ENCODE measurements at regions not wholly inside any gene's neighbourhood (a gene's known extent, or its start where the extent isn't known, plus 50 kb on each side); places are given as distances from the start of the nearest gene placed in this dataset.

DNA sequence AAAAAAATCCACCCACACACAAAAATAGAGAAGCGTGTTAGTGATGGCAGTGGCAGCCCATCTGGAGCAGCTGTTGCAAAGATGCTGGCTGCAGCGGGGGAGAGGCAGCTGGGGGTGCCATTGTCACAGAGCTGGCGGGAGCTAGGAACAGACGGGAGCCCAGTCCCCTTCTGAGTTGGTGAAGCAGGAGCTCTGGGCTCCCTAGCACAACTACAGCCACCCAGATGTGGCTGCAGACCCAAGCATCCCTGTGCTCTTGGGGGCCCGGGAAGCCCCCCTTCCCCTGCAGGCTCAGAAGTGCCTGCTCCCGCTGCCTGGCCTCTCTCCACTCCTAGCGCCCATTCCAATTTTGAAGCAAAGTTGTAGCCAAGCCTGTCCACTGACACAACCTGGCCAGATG, 366.6 kb upstream of the MC4R start:
- H3K56ac ChIP-seq (ENCODE audit: insufficient read length, low read depth, low read length): no peak overlapping the region
- no peak overlapping the region for H3T11ph ChIP-seq (ENCODE audit: low read length)
- Mint-ChIP-seq H3K4me3 (no peak overlapping the region), H3K4me1 (no peaks in the 10 kb centered on the region), H3K9me3 (no peaks in the 10 kb centered on the region), H3K27me3 (ENCODE audit: low read depth) (no peaks in the 10 kb centered on the region; the same call in 1 of the 2 replicates), H3K27ac (peak overlapping the region in 2 of 3 experiments; percentile 49 to 55; a peak in 2 of 7 replicates), H3K36me3 (ENCODE audit: insufficient read depth in 1 of 3, low read depth in 3 of 3) (no peaks in the 10 kb centered on the region)
- WGBS (ENCODE audit: extremely low coverage, insufficient read length, low lambda C conversion rate): no CpG with 5 or more reads among the region's 7 CpGs
- H2AFZ ChIP-seq (ENCODE audit: low read length): no peak overlapping the region
- no peak overlapping the region for H3K27ac ChIP-seq (ENCODE audit: insufficient read length, low read depth, low read length)
- no peak overlapping the region for H3K4ac ChIP-seq (ENCODE audit: low read depth, low read length)
- H3K79me1 ChIP-seq (ENCODE audit: insufficient read depth, low read depth, low read length, poor library complexity, severe bottlenecking): no peaks in the 10 kb centered on the region
- no peak overlapping the region for H3K4me2 ChIP-seq (ENCODE audit: insufficient read depth, insufficient read length, low read length)
- no peak overlapping the region for H2BK20ac ChIP-seq (ENCODE audit: low read depth, low read length, poor library complexity, severe bottlenecking)
- H2BK15ac ChIP-seq (ENCODE audit: low read depth, low read length): no peak overlapping the region
- DNase-seq: no peak
- H3K9me3 ChIP-seq (ENCODE audit: control insufficient read depth, low read depth, low read length): no peaks in the 10 kb centered on the region
- H2BK120ac ChIP-seq (ENCODE audit: low read depth, low read length, poor library complexity, severe bottlenecking): no peak overlapping the region
- H3K23ac ChIP-seq (ENCODE audit: insufficient read length, low read depth, low read length): no peak overlapping the region
- H3K14ac ChIP-seq (ENCODE audit: insufficient read depth, low read length): no peak overlapping the region
- H3K27me3 ChIP-seq (ENCODE audit: insufficient read depth, low read length): no peaks in the 10 kb centered on the region
- H4K5ac ChIP-seq (ENCODE audit: insufficient read length, low read depth, low read length): no peak overlapping the region
- H3K9ac ChIP-seq (ENCODE audit: extremely low read depth, insufficient read length, low read length): no peak overlapping the region
- TF ChIP-seq, protein P1, sequence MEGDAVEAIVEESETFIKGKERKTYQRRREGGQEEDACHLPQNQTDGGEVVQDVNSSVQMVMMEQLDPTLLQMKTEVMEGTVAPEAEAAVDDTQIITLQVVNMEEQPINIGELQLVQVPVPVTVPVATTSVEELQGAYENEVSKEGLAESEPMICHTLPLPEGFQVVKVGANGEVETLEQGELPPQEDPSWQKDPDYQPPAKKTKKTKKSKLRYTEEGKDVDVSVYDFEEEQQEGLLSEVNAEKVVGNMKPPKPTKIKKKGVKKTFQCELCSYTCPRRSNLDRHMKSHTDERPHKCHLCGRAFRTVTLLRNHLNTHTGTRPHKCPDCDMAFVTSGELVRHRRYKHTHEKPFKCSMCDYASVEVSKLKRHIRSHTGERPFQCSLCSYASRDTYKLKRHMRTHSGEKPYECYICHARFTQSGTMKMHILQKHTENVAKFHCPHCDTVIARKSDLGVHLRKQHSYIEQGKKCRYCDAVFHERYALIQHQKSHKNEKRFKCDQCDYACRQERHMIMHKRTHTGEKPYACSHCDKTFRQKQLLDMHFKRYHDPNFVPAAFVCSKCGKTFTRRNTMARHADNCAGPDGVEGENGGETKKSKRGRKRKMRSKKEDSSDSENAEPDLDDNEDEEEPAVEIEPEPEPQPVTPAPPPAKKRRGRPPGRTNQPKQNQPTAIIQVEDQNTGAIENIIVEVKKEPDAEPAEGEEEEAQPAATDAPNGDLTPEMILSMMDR (conservative IDR thresholded peaks at IDR 0.05): no peak
- no peak overlapping the region for H3K18ac ChIP-seq (ENCODE audit: insufficient read length, low read depth, low read length)
- no peak overlapping the region for H4K91ac ChIP-seq (ENCODE audit: insufficient read length, low read depth, low read length)
- H2BK5ac ChIP-seq (ENCODE audit: insufficient read length, low read length): no peak overlapping the region
- H3K23me2 ChIP-seq (ENCODE audit: insufficient read length, low read depth, low read length, poor library complexity, severe bottlenecking): no peaks in the 10 kb centered on the region
- no peak overlapping the region for H2AK5ac ChIP-seq (ENCODE audit: insufficient read length, low read length)
- no peak overlapping the region for H4K8ac ChIP-seq (replicated peaks; ENCODE audit: insufficient read length, low read depth, low read length)
- no peaks in the 10 kb centered on the region for H3K4me1 ChIP-seq (ENCODE audit: insufficient read depth, low read length)
- no peaks in the 10 kb centered on the region for H3K79me2 ChIP-seq (ENCODE audit: insufficient read depth, low read length)
- H4K20me1 ChIP-seq (ENCODE audit: control insufficient read depth, insufficient read depth, insufficient read length): no peaks in the 10 kb centered on the region
- no peak overlapping the region for H2BK12ac ChIP-seq (ENCODE audit: insufficient read length, low read depth, low read length)
